Epidermal melanocyte (primary cell): ENCODE measurements at regions not wholly inside any gene's neighbourhood (a gene's known extent, or its start where the extent isn't known, plus 50 kb on each side); places are given as distances from the start of the nearest gene placed in this dataset.

ENCODE experiments used
- DNase-seq: peaks from one replicate; pipeline ENCODE4 v3.0.0; 2011; ENCODE audit warnings: low spot score; ENCODE audit not compliant: insufficient read length

DNA sequence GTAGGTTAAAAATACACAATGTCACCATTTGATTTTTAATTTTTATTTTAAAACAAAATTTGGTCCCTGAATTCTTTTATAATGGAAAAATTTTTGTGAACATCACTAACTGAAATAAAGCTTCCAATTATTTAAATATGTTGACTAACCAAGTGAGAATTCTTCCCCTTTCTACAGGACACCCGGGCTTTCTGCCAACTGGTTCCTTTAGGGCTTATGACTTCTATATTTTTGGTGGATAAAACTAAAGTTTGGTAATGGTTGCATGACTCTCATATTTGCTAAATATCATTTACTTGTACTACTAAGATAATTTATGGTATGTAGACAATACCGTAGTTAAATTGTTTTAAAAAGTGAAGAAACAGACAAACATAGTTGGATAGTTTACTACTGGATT lies 291.0 kb upstream of the DOK6 start:
- no peak for DNase-seq

DNA sequence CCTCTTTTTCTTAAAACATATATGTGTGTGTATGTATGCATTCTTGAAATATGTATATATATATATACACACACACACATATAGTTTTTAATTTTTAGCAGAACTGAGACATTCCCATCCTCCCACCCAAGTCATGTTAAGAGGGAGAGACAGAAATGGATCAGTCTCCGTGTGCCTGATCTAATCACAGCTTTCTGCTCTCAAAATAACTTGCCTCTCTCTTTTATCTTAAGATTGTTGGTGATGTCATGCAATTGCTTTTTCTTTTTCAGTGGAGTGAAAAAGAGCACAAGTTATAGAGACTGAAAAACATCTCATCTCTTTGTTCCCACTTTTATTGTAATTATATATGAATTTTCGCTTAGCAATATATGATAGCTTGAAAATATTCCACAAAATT lies 279.9 kb upstream of the DOK6 start:
- no peak for DNase-seq

DNA sequence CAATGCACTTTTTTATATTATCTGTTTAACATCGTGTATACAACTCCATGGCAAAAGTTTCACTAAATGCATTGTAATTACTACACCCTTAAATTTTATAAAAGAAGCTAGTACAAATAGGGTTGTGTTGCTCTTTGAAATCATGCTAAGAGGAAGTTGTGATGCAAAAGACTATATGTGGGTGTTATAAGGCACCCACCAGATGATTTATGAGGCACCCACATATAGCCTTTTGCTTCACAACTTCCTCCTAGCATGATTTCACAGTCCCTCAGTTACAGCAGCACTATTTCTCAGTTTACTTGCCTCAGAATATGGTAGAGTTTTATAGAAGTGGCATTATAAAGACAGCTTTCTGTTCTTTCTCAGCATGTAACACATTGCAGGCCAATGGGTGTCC lies 277.3 kb upstream of the DOK6 start:
- no peak for DNase-seq

DNA sequence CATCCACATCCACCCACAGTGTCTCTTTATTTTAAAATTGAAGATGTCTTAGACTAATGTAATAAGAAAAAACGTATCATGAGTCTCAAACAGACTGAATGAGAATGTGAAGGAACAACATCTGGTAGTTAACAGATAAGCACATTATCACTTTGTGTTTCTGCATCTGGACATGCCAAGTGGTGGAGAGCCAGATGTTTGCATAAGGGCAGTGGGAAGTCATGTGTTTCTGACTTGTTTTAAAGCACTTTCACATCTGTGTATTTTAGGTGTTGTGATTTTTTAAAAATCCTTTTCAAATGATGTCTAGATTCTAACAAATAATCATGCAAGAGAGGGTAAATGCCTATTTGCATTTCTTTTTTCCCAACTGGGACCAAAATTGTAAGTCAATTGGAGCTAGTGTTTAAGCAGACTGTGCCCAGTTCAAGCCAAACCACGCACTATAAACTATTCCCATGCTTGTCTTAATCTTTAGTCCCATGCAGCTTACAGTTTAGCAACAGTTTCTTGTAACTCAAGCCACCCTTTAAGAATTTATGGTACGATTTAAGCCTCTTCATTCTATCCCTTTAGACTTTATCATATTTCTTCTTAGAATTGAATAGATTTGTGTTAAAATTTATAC lies 272.7 kb upstream of the DOK6 start:
- DNase-seq: no peak

DNA sequence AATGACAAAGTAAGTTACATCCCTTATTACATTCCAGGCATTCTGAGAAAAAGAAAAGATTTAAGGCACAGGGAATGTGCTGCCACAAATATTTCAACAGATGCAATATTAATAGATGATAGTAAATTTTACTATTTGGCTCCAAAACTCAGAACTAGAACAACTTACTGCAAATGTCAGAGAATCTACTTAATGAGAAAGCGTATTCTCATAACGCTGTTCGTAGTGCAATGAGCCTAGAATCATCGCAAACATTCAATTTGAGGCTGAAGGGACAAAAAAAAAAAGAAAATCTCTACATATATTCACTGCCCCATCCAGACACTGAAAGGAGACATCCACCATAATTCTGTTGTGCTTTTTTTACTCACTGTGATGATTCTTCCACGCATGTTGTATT lies 272.1 kb upstream of the DOK6 start:
- DNase-seq: no peak

DNA sequence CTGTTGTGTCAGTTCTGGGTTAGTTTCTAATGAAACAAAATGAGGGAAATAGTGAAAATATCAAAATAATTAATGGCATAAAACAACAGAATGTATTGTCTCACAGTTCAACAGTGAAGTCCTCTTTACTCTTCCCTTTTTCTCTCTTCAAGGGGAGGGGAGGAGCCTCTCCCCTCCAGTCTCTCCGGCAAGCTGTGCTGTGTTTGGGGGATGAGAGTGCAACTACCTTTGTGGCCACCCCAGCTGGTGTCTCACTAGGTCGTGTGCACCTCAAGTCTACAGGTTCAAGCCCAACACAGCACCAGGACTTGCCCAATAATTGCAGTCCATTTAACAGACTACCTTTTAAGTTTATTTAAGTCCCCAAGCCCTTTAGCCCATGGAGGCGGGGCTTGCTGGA lies 271.7 kb upstream of the DOK6 start:
- no peak for DNase-seq

DNA sequence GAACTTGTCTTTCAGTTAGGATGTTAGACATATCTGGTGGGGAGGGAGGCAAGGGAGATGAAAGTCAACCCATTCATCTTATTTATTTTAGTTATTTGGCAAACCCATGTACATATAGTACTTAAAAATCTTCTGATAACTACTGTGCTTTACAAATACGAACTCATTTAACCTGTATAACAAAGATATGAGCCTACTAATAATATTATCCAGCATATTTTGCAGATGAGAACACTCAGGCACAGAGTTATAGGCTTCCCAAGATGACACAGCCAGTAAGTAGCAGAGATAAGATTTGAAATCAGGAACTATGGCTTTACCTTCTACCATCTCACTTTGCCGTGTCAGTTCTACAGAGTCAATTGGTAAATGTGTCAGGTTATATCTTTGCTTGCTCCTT lies 262.6 kb upstream of the DOK6 start:
- no peak for DNase-seq

DNA sequence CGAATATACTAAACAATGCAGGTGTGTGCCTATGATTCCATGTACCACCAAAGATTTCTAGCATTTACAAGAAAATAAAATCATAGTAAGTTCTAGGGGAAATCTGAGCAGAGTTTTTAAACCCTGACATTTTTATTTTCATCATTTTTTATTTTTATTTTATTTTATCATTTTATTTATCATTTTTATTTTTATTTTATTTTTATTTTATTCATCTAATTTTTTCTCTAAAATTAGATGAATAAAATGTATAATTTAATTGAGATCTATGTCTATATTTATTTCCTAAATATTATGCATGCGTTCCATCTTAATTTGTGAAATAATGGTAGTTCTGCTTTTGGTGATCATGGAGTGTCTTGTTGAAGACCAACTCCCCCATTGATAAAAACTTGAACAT lies 257.6 kb upstream of the DOK6 start:
- no peak for DNase-seq

DNA sequence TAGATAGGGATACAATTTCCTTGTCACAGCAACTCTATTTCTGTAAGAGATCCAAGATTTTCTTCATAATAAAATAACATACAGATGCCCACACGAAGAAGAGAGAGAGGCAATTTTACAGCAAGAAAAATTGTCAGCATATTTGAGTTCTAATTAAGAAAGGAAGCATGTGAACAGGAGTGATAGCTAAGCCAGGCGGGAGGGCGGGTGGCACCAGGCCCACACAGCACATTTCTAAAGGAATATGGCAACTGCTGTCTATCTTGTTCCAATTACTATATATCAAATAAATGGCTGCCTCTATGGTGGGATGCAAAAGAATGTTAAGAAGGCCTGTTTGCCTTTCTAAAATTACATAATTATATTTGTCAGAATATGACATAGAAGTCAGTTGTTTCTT lies 248.3 kb upstream of the DOK6 start:
- DNase-seq: no peak

DNA sequence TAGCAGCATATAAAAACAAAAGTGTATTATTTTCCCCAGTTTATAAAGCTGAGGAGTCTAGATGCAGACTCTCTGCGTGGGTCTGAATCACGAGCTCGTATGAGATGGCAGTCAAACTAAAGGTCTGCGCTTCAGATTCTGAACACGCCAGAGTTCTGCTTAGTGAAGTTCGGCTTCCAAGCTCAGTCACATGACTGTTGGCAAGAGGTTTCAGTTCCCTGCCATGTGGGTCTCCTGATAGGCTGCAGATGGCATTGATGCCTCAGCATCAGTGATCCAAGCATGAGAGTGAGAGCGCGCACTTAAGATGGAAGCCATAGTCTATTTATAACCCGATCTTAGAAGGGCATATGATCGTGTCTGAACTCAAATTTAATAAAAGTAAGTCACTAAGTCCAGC lies 242.8 kb upstream of the DOK6 start:
- no peak for DNase-seq

DNA sequence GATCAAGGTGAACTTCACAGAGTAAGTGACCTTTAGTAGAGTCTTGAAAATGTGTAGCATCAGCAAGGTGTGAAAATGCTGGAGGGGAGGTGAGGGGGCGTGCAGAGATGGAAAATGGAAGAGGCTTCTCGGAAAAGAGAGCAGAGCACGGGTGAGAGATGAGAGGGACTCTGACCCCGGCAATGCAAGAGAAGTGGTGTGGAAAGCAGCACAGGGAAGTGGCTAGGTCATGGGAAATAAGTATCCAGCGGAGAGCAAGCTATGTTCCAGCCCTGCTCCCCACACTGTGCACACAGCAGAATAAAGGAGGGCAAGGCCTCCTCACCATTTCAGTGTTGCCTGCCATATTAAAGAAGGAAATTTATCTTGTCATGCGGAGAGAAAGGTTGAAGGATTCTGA lies 241.7 kb upstream of the DOK6 start:
- no peak for DNase-seq

DNA sequence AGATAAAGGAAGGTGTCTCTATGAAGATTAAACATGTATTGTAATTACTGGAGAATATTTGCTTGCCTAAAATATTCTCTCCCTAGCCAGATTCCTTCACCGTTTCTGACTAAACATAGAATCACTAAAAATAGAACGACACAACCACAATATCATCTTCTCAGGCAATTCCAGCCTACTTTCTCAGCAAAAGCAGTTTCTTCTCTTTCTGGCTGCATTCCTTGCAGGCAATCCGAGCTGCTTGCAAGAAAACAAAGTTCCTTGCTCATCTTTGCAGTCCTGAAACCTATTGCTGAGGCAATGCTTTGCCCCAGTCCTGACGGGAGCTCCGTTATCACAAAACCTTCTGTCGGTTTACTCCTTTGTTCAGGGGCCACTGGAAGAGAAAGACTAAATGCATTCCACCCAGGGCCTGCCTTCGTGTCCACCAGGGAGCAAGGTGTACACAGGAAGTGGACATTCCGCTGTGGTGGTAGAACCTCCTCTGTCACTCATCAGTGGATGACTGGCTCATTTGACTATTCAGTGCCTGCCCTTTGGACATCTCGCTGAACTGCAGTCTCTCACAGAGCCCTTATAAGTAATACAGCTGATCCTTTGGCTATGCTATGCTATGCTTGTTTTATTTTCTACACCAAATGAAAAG lies 239.2 kb upstream of the DOK6 start:
- no peak for DNase-seq

DNA sequence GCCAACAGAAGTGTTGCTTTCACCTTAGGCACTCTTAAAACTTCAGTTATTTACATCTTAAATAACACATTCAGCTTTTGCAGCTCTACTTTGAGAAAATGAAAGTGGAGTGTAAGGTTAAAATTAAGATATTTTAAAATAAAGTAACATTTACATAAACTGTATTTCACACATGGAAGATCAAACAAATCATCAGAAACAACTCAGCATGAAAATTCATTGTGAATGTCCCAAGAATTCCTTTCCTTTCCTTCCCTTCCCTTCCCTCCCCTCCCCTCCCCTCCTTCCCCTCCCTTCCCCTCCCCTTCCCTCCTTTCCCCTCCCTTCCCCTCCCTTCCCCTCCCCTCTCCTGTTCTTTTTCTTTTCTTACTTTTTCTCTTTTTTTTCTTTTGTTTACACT lies 238.0 kb upstream of the DOK6 start:
- DNase-seq: no peak

DNA sequence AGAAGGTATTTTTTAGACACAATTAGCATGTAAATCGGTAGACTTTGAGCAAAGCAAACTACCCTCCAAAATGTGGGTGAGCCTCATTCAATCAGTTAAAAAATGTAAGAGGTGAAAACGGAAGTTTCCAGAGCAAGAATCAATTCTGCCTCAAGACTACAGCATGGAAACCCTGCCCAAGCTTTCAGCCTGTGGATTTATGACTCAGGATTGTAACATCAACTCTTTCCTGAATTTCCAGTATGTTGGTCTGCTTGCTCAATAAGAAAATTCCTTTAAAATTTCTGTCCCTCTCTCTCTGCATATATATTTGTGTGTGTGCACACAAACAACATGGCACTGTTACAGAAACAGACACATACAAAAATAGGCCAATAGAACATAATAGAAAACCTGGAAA lies 228.6 kb upstream of the DOK6 start:
- DNase-seq: no peak

DNA sequence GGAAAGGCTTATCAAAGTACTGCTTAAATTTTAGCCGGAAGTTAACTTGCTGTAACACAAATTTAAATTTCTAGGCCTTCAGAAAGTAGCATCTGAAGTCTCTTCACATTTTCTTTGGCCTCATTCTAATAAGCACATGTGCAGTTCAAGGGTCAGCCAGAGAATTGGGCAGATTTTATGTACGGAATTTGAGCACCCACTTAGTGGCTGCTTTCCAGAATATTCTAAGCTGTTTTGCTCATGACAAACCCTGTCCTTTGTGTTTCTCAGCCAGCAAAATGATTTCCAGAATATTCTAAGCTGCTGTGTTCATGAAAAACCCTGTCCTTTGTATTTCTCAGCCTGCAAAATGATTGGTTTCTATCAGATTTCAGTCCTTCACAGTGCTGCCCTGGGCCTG lies 225.0 kb upstream of the DOK6 start:
- DNase-seq: no peak

DNA sequence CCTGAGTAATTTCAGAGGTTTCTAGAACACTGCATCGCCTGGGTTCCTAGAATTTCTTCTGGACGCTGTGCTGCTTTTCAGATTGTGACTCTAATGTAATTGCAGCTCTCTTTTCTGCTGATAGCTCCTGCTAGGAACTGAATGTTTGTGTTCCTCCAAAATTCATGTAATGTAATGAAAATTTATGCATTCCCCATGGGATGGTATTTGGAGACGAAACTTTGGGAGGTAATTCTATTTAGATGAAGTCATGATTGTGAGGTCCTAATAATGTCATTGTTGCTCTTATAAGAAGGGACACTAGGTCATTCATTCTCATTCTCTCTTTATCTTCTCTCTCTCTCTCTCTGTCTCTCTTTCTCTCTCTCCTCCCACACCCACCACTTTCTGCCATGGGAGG lies 223.9 kb upstream of the DOK6 start:
- no peak for DNase-seq

DNA sequence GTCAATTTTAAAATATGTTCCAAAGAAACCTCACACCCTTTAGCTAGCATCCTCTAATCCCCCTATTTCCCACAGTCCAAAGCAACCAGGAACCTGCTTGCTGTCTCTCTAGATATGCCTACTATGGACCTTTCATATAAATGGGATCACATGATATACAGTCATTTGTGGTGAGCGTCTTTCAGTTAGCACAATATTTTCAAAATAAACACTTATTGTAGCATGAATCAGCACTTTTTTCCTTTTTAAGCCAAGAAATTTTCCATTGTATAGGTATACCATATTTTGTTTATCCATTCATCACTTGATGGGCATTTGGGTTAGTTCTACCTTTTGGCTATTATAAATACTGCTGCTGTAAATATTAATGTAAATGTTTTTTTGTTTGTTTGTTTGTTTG lies 223.0 kb upstream of the DOK6 start:
- no peak for DNase-seq

DNA sequence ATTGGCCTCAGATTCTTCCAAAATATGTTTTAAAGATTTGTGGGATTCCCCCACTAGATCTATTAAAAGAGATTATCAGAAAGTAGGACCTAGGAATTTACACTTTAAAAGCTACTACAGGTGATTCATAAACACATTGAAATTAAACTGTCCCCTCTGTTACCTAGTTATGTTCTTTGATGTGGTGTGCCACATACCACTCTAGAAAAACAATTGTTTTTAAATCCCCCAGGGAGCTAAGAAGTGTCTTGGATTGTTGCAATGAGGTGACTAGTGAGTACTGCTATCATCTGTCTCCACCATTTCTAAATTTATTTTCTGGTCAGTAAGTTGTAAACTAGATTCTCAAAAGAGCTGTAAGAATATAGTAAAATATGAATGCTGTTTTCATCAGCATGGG lies 214.5 kb upstream of the DOK6 start:
- no peak for DNase-seq

DNA sequence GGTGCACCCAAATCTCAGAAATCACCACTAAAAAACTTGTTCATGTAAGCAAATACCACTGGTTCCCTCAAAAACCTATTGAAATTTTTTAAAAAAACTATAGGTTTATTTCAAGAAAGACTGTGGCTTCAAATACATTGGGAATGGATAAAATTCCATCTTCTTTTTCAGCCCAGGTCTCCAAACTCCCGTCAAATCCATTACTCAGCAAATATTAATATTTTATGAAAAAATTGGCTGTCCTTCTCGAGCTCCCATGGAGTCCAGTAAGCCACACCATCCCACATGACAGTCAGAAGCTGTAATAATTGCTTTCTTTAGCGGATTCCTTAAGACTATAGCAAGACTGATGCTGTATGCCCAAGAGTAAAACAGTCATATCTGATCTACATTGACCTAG lies 204.4 kb upstream of the DOK6 start:
- no peak for DNase-seq

DNA sequence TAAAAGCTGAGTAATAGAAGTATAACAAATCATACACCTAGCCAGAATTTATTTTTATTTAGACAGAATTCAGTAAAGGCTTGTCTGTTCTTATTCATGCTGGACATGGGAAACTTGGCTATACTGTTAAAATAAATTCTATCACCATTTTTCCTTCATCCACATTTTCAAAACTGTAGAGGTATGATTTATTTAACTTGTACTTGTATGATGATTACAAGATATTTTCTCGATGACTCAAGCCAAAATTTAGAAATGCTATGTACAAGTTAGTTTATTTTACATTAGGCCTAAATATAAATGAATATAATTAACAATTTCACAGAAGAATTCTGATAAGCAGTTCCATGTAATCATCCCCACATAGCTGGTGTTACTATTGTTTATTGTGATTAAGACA lies 194.8 kb upstream of the DOK6 start:
- no peak for DNase-seq

DNA sequence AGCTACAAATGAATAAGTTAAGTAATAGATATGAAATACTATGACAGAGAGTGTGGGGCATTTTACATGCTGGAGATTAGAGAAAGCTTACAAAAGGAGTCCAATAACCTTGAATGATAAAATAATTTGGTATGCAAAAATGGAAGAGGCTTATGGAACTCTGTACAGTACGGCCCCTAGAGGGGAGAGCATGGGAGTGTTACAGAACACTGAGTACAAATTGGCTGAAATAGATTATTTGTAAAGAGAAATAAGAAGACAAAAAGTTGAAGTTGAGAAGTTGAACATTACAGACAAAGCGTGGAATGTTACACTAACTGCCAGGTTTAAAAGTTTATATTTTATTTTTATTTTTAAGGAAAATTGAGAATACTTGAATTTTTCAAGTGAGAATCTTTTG lies 192.1 kb upstream of the DOK6 start:
- DNase-seq: no peak

DNA sequence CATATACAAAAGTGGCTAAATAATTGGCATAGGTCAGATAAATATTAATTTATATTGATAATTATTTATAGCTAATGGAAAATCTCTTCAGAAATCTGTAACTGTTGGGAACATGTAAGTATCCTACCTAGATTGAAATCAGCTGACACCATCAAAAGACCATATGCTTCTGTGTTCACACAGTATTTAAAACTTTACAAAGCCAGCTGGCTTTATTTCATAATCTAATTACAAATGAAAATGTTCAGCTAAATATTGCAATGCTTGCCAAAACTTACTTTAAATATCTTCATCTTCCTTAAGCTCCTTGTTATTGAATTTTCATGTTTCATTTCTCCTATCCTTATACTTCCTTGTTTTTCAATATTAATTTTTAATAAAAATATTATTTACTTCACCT lies 190.9 kb upstream of the DOK6 start:
- no peak for DNase-seq

DNA sequence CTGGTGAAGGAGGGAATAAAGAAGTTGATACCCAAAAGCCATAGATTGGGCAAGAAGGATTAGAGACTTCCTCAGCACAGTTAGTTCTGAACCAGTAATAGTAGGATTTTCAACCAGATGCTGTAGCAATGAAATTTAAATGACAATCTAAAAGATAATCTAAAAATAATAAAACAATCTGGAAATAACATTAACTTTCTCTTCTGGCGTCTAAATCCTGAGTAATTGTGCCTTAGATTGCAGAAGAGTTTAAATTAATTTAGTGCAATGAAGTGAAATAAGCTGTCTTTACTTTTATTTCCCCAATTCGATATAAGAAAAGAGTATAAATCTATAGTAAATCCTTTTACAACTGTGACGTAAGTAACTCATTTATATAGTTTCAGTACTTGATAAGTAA lies 186.8 kb upstream of the DOK6 start:
- DNase-seq: no peak

DNA sequence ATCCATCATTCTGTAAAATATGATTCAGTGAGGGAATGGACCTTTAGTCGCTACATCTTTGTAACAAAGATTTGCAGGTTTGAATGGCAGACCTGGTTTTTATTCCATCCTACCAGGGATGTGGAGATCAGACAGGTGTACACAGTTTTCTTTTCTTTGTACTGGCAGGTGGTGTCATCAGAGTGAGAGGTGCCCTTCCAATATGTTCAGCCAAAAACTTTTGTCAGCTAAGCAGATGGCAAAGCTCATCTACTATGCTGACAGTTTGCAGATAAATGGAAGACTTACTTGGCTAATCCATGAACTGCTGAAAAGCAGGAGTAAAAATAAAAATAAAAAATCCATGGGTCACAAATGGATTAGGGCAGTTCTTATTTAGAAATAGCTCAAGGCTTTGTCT lies 185.5 kb upstream of the DOK6 start:
- DNase-seq: no peak
